Fibroblast of the aortic adventitia (primary cell): ENCODE measurements at regions not wholly inside any gene's neighbourhood (a gene's known extent, or its start where the extent isn't known, plus 50 kb on each side); places are given as distances from the start of the nearest gene placed in this dataset.

Experiments
- DNase-seq: peaks from one replicate; pipeline ENCODE4 v3.0.0-alpha.2; 2010; ENCODE audit warnings: low read depth
- H3K4me3 ChIP-seq: 2 replicates; pipeline ENCODE4 v1.5.1; 2011; ENCODE audit warnings: low read depth, mild to moderate bottlenecking, control low read depth, low read length, moderate library complexity
- TF ChIP-seq, protein P1 (sequence below): IDR thresholded peaks from 2 replicates; pipeline ENCODE4 v1.5.1; 2011; ENCODE audit warnings: mild to moderate bottlenecking, low read length, control low read depth, inconsistent platforms; ENCODE audit not compliant: insufficient read depth

GRCh38 chr17:45578516-45579455 is 88.3 kb upstream of the PLEKHM1 start:
- TF ChIP-seq, protein P1, sequence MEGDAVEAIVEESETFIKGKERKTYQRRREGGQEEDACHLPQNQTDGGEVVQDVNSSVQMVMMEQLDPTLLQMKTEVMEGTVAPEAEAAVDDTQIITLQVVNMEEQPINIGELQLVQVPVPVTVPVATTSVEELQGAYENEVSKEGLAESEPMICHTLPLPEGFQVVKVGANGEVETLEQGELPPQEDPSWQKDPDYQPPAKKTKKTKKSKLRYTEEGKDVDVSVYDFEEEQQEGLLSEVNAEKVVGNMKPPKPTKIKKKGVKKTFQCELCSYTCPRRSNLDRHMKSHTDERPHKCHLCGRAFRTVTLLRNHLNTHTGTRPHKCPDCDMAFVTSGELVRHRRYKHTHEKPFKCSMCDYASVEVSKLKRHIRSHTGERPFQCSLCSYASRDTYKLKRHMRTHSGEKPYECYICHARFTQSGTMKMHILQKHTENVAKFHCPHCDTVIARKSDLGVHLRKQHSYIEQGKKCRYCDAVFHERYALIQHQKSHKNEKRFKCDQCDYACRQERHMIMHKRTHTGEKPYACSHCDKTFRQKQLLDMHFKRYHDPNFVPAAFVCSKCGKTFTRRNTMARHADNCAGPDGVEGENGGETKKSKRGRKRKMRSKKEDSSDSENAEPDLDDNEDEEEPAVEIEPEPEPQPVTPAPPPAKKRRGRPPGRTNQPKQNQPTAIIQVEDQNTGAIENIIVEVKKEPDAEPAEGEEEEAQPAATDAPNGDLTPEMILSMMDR: no peak
- H3K4me3 ChIP-seq: no peak overlapping the region
- no peak for DNase-seq

DNA sequence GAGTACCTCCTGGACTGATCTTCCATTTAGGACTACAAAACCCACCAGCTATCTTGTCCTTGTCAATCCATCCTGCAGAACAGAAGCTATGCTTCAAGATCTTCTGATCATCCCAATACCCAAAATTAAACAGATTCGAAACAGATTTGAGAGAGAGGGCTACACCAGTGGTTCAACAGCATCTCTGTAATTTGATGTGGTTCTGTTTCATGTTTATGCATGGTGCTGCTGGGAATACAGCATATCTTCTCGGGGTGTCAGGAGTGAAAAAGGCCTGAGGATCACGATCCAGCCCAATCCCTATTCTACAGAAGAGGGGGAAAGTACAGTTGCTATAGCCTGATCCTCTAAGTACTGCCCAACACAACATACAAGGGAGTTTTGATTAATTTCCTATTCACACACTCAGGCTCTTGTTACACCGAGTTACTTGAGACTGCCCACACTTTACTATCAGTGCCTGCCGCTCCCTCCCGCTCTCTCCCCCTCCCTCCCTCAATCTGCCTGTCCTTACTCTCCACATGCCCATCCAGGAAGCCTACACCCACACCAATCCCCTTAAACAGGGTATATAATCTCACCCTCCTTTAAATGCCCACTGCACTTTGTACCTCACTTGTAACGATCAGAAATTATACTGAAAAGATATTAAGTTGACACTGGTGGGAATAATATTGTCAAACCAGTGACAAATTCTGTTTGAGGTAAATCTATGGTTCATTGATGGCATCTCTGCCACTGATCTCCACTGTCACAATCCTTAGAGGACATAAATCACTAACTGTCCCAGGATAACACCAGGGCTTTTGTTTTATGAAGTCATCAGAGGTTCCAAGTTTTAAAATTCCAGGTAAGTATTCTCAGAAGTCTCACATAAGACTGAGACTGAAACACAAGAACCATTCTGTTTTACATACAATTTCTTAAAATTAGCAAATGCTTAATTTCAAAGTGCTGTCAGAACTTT is 89.3 kb upstream of the PLEKHM1 start:
- no peak overlapping the region for H3K4me3 ChIP-seq
- TF ChIP-seq, protein P1: no peak
- DNase-seq: no peak

DNA sequence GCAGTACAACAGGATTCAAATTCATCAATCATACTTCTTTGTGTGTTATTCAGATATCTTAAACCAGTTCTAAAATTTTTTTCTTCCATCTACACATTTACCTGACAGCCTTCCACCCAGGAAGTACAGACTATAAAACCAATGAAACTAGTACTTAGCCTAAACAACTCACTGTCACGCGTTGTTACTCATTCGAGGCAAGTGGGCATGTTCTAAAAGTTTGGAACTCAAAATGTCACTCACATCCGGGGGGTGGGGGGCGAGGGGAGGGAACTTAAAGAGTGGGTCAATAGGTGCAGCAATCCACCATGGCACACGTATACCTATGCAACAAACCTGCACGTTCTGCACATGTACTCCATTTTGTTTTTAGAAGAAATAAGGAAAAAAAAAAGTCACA is 90.4 kb upstream of the PLEKHM1 start:
- TF ChIP-seq, protein P1: no peak
- DNase-seq: no peak
- H3K4me3 ChIP-seq: no peak overlapping the region

DNA sequence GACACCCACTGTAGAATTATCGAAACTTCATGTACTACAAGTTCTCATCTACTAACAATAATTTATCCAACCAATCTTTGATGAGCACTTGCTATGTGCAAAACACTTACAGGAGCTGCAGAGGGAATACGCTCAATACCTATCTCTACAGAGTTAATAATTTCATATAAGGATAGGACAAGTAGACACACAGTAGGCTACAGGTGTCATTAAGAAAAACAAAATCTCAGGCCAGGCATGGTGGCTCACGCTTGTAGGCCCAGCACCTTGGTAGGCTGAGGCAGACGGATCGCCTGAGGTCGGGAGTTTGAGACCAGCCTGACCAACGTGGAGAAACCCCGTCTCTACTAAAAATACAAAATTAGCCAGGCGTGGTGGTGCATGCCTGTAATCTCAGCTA is 91.3 kb upstream of the PLEKHM1 start:
- TF ChIP-seq, protein P1: no peak
- DNase-seq: no peak
- H3K4me3 ChIP-seq: no peak overlapping the region

DNA sequence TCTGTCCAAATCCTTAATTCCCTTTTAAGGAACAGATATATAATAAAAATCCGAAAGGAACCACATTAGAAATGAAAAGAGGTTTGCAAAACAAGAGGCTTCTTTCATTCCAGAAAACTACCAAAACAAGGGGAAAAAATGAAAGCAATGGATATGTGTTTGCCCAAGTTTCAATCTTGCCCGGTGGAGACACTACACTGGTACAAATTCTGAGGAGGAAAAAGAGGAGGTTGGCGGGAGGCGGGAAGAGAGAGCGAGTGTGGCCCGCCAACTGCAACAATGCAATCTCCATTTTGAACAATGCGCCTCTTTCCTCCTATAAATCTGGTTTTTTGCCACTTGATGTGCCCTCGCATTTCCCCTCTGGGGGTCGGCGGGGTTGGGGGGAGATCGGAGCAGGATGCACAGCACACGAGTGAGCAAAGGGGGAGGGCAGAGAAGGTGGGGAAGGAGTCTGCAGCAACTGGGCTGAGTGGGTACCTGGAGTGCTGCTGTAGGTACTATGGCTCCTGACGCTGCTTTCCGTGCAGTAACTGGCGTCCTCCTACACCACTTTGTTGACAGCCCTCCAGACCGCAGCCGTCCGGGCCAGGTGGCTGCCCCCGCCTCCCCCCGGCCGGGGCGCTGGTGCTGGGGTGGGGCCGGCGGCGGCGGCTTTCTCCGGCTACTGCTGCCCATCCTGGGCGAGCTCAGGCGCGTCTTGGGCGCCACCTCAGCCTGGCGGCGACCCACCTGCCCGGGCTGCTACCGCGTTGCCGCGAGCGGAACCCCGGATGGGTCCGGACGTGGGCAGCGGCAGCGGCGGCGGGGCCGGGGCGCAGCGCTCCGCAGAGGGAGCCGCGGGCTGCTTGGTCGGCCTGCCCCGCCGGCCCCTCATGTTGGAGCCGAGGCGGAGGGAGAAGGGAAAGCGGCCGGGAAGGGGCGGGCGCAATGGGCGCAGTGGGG is 93.8 kb upstream of the PLEKHM1 start:
- peak; percentile 37 for DNase-seq

More for the DNA sequence above, 93.8 kb upstream of the PLEKHM1 start:
- TF ChIP-seq, protein P1: no peak
- H3K4me3 ChIP-seq: peak overlapping the region; percentile 96
